ENCODE measurements at regions not wholly inside any gene's neighbourhood (a gene's known extent, or its start where the extent isn't known, plus 50 kb on each side); places are given as distances from the start of the nearest gene placed in this dataset.

GRCh38 chr5:110088676-110089436 is 399.1 kb downstream of the MAN2A1 start:
- no peak for ATAC-seq (ENCODE audit: poor library complexity)
- intact Hi-C loops (cut with DNase I), result no loop called here
- DNase-seq, result no peak

GRCh38 chr5:110092955-110093785 is 403.4 kb downstream of the MAN2A1 start:
- intact Hi-C loops (cut with DNase I), result no loop called here
- no peak for DNase-seq

GRCh38 chr5:110094109-110094508 is 404.4 kb downstream of the MAN2A1 start:
- intact Hi-C loops (cut with DNase I), result no loop called here
- ATAC-seq (ENCODE audit: poor library complexity) (no peak), DNase-seq (no peak)

More at GRCh38 chr5:110092955-110093785, 403.4 kb downstream of the MAN2A1 start:
- ATAC-seq (ENCODE audit: poor library complexity), result no peak

GRCh38 chr5:110094548-110094947 is 404.8 kb downstream of the MAN2A1 start:
- ATAC-seq (ENCODE audit: poor library complexity), result no peak
- intact Hi-C loops (cut with DNase I), result no loop called here

GRCh38 chr5:110096419-110096818 is 406.7 kb downstream of the MAN2A1 start:
- DNase-seq, result no peak
- no peak for ATAC-seq (ENCODE audit: poor library complexity)
- intact Hi-C loops (cut with DNase I), result no loop called here

More at GRCh38 chr5:110094548-110094947, 404.8 kb downstream of the MAN2A1 start:
- no peak for DNase-seq

GRCh38 chr5:110099572-110099971 is 409.8 kb downstream of the MAN2A1 start:
- ATAC-seq (ENCODE audit: poor library complexity) (no peak), DNase-seq (no peak)
- intact Hi-C loops (cut with DNase I), result no loop called here

GRCh38 chr5:110103081-110103480 is 413.4 kb downstream of the MAN2A1 start:
- ATAC-seq (ENCODE audit: poor library complexity) (no peak), DNase-seq (no peak)
- intact Hi-C loops (cut with DNase I), result no loop called here

- no peak for DNase-seq
- intact Hi-C loops (cut with DNase I), result no loop called here
- ATAC-seq (ENCODE audit: poor library complexity), result no peak
Observed at GRCh38 chr5:110104060-110104725, 414.5 kb downstream of the MAN2A1 start.

GRCh38 chr5:110104726-110105669 is 415.3 kb downstream of the MAN2A1 start:
- DNase-seq (no peak), ATAC-seq (ENCODE audit: poor library complexity) (no peak)
- intact Hi-C loops (cut with DNase I), result no loop called here

GRCh38 chr5:110105692-110106091 is 416.0 kb downstream of the MAN2A1 start:
- intact Hi-C loops (cut with DNase I), result no loop called here
- ATAC-seq (ENCODE audit: poor library complexity) (peak; percentile 89), DNase-seq (no peak)

- no peak for ATAC-seq (ENCODE audit: poor library complexity)
- DNase-seq, result no peak
- intact Hi-C loops (cut with DNase I), result no loop called here
Observed at GRCh38 chr5:110106750-110107149, 417.0 kb downstream of the MAN2A1 start.

- ATAC-seq (ENCODE audit: poor library complexity), result no peak
- DNase-seq, result no peak
- intact Hi-C loops (cut with DNase I), result no loop called here
Observed at GRCh38 chr5:110108520-110108919, 418.8 kb downstream of the MAN2A1 start.

- DNase-seq, result no peak
- intact Hi-C loops (cut with DNase I), result no loop called here
- no peak for ATAC-seq (ENCODE audit: poor library complexity)
Observed at GRCh38 chr5:110109667-110110066, 419.9 kb downstream of the MAN2A1 start.

- DNase-seq (no peak), ATAC-seq (ENCODE audit: poor library complexity) (no peak)
- intact Hi-C loops (cut with DNase I), result no loop called here
Observed at GRCh38 chr5:110112348-110112747, 422.6 kb downstream of the MAN2A1 start.

GRCh38 chr5:110115503-110115902 is 425.8 kb downstream of the MAN2A1 start:
- DNase-seq (no peak), ATAC-seq (ENCODE audit: poor library complexity) (no peak)
- intact Hi-C loops (cut with DNase I), result no loop called here

- no peak for ATAC-seq (ENCODE audit: poor library complexity)
- DNase-seq, result no peak
- intact Hi-C loops (cut with DNase I), result no loop called here
Observed at GRCh38 chr5:110116539-110116938, 426.8 kb downstream of the MAN2A1 start.

- ATAC-seq (ENCODE audit: poor library complexity), result no peak
- intact Hi-C loops (cut with DNase I), result no loop called here
- no peak for DNase-seq
Observed at GRCh38 chr5:110134963-110135935, 445.5 kb downstream of the MAN2A1 start.

Data from Right ventricle myocardium superior (tissue), 1 donor.